HepG2 (cell line): ENCODE measurements at regions not wholly inside any gene's neighbourhood (a gene's known extent, or its start where the extent isn't known, plus 50 kb on each side); places are given as distances from the start of the nearest gene placed in this dataset.

Experiments used
- ATAC-seq: fragments of 200-7000 bp; cut with Tn5 transposase; 3 replicates; pipeline ENCODE4 v1.9.1; 2020; ENCODE audit warnings: mild to moderate bottlenecking, moderate library complexity
- BruUV-seq: library from RNA; stranded (reverse); fragments of 400-500 nt; replicated peaks from 2 replicates; lab custom pipeline; 2021; lab: Mats Ljungman, UMichigan
- CTCF ChIA-PET: fragments of 300-600 bp; formaldehyde crosslinking; extraction: SDS; loops from one replicate; lab custom pipeline; 2021; ENCODE audit warnings: low total read pairs, inconsistent platforms, low intra/inter-chr PET ratio; lab: Yijun Ruan, JAX
- POLR2A ChIA-PET: fragments of 350-600 bp; sonication (Branson Sonifier 250); formaldehyde crosslinking; loops from one replicate; lab custom pipeline; 2020; ENCODE audit warnings: antibody characterized with exemption, inconsistent platforms; lab: Yijun Ruan, JAX
- DNase-seq: peaks from one replicate; pipeline ENCODE4 v3.0.0-alpha.2; 2015; ENCODE audit warnings: low spot score
- FAIRE-seq: peaks from 3 replicates; lab custom pipeline; 2011; peaks lifted over from hg19 to GRCh38; lab: Jason Lieb, UNC
- H2AFZ ChIP-seq: one replicate; pipeline ENCODE4 v1.6.1; 2011; ENCODE audit warnings: low read length, inconsistent platforms
- H3K27ac ChIP-seq: fragments of 300-600 bp; 3 replicates; pipeline ENCODE4 v1.8.0; 2011; ENCODE audit warnings: mixed run types, mild to moderate bottlenecking, mixed read lengths, low read length, inconsistent platforms; ENCODE audit not compliant: insufficient read depth; ENCODE audit errors: extremely low read length
- H3K27me3 ChIP-seq, 2 experiments: fragments of 200-600 bp in 1 of 2; 2 replicates in 1 of 2; 3 replicates in 1 of 2; pipeline versions ENCODE4 v1.6.0 to v1.8.0; 2011; ENCODE audit warnings: low read length in 2 of 2, mild to moderate bottlenecking in 2 of 2, moderate library complexity in 2 of 2, inconsistent platforms in 1 of 2; ENCODE audit not compliant: insufficient read depth in 2 of 2, control insufficient read depth in 1 of 2
- H3K36me3 ChIP-seq, 2 experiments: fragments of 200-600 bp in 1 of 2; replicated peaks in 1 of 2; 2 replicates in 1 of 2; 3 replicates in 1 of 2; pipeline versions ENCODE4 v1.5.1 to v1.8.0; 2011; ENCODE audit warnings: low read length in 2 of 2, inconsistent platforms in 1 of 2; ENCODE audit not compliant: insufficient read depth in 2 of 2, control insufficient read depth in 1 of 2
- H3K4me1 ChIP-seq: 2 replicates; pipeline ENCODE4 v1.5.1; 2012; ENCODE audit warnings: low read length, inconsistent platforms; ENCODE audit not compliant: insufficient read depth
- H3K4me2 ChIP-seq: 2 replicates; pipeline ENCODE4 v1.6.0; 2011; ENCODE audit warnings: low read depth, low read length, inconsistent platforms
- H3K4me3 ChIP-seq, 3 experiments: fragments of 200-600 bp in 1 of 3; sonication (generic), shearing (Covaris generic) in 1 of 3; replicated peaks in 1 of 3; 2 replicates each; pipeline ENCODE4 v1.5.1; 2011 to 2016; ENCODE audit warnings: low read length in 3 of 3, inconsistent platforms in 2 of 3, low read depth in 2 of 3, mild to moderate bottlenecking in 2 of 3, control low read depth in 1 of 3, mixed read lengths in 1 of 3; ENCODE audit not compliant: insufficient read depth in 1 of 3
- H3K79me2 ChIP-seq: one replicate; pipeline ENCODE4 v1.6.1; 2011; ENCODE audit warnings: low read length, inconsistent platforms; ENCODE audit not compliant: insufficient read depth
- H3K9ac ChIP-seq: 2 replicates; pipeline ENCODE4 v1.6.0; 2011; ENCODE audit warnings: mild to moderate bottlenecking, low read depth, low read length, inconsistent platforms; ENCODE audit not compliant: insufficient read depth
- H3K9me3 ChIP-seq: 2 replicates; pipeline ENCODE4 v1.5.1; 2012; ENCODE audit warnings: mild to moderate bottlenecking, low read length
- H4K20me1 ChIP-seq: 2 replicates; pipeline ENCODE4 v1.6.0; 2011; ENCODE audit warnings: inconsistent platforms, mild to moderate bottlenecking, low read length, moderate library complexity; ENCODE audit not compliant: insufficient read depth
- AKAP8 ChIP-seq: sonication (generic); formaldehyde crosslinking; IDR thresholded peaks from 2 replicates; pipeline ENCODE4 v1.5.1; 2020; ENCODE audit warnings: mild to moderate bottlenecking, missing genetic modification reagents
- EHMT2 ChIP-seq: fragments of 200-600 bp; sonication (generic); IDR thresholded peaks from 2 replicates; pipeline ENCODE4 v1.7.0; 2017; ENCODE audit warnings: antibody characterized with exemption, low read depth, low read length, borderline replicate concordance
- HMG20B ChIP-seq: conservative IDR thresholded peaks from 2 replicates; pipeline ENCODE4 v1.6.1; 2016; ENCODE audit warnings: missing genetic modification reagents, missing compliant biosample characterization
- HNRNPH1 ChIP-seq: fragments of 200-400 bp; formaldehyde crosslinking; optimal IDR thresholded peaks from 2 replicates; pipeline ENCODE3; 2017; ENCODE audit warnings: mild to moderate bottlenecking, low read depth, low read length
- NFRKB ChIP-seq: fragments of 450-650 bp; IDR thresholded peaks from 2 replicates; pipeline ENCODE4 v1.6.1; 2017
- RELA ChIP-seq: sonication (generic); formaldehyde crosslinking; IDR thresholded peaks from 2 replicates; pipeline ENCODE4 v1.4.0; 2020; ENCODE audit warnings: missing genetic modification reagents
- SOX6 ChIP-seq, 2 experiments: fragments of 450-650 bp in 1 of 2; sonication (generic) in 1 of 2; formaldehyde crosslinking in 1 of 2; IDR thresholded peaks; 2 replicates each; pipeline versions ENCODE4 v1.4.0 to v1.6.1; 2017 to 2020; ENCODE audit warnings: antibody characterized with exemption in 1 of 2, mild to moderate bottlenecking in 1 of 2, missing genetic modification reagents in 1 of 2
- THAP11 ChIP-seq: IDR thresholded peaks from 2 replicates; pipeline ENCODE4 v1.6.1; 2016; ENCODE audit warnings: missing biosample characterization, missing genetic modification reagents
- ZBTB46 ChIP-seq: sonication (generic); formaldehyde crosslinking; IDR thresholded peaks from 2 replicates; pipeline ENCODE4 v1.4.0; 2020; ENCODE audit warnings: mild to moderate bottlenecking, missing genetic modification reagents, borderline replicate concordance
- ZNF17 ChIP-seq: sonication (generic); formaldehyde crosslinking; IDR thresholded peaks from 2 replicates; pipeline ENCODE4 v1.5.0; 2020; ENCODE audit warnings: mild to moderate bottlenecking, missing genetic modification reagents
- ZNF296 ChIP-seq: sonication (generic); formaldehyde crosslinking; conservative IDR thresholded peaks from 2 replicates; pipeline ENCODE4 v1.5.0; 2020; ENCODE audit warnings: mild to moderate bottlenecking, missing genetic modification reagents
- WGBS: methylation state at CpG from one replicate; pipeline ENCODE4 v1.1.6; 2017; ENCODE audit warnings: low lambda C conversion rate; 5-methylcytosine and 5-hydroxymethylcytosine counted together
- in situ Hi-C: cut with HindIII; loops from 2 replicates; pipeline ENCODE4 v1.10.0; 2017; ENCODE audit warnings: low pct_unique_long_range_greater_than_20kb; ENCODE audit not compliant: extremely low pct_ligation_motif_present
- intact Hi-C: fragments of 100-400 bp; cut with micrococcal nuclease; formaldehyde crosslinking; loops from one replicate; pipeline ENCODE4 v1.10.0; 2022; ENCODE audit not compliant: unreplicated experiment

GRCh38 chr3:72382460-72382859 lies 465.8 kb downstream of the SHQ1 start:
- TF ChIP-seq HNRNPH1 (no peak), AKAP8 (no peak), SOX6 (IDR thresholded peaks at IDR 0.05) (no peak), SOX6 (CRISPR knock-in tag; IDR thresholded peaks at IDR 0.05) (no peak), THAP11 (CRISPR knock-in tag) (no peak), HMG20B (no peak), ZNF17 (CRISPR knock-in tag) (no peak), ZNF296 (CRISPR knock-in tag) (no peak), NFRKB (no peak), EHMT2 (no peak), RELA (no peak), ZBTB46 (no peak)
- Histone ChIP-seq H3K9ac (no peak overlapping the region), H3K79me2 (peaks cover 82% of the 10 kb centered on the region), H4K20me1 (peaks cover 77% of the 10 kb centered on the region), H3K4me2 (no peak overlapping the region), H3K36me3 (peaks cover 10 to 13% of the 10 kb centered on the region in 2 experiments), H2AFZ (no peak overlapping the region), H3K27ac (no peak overlapping the region), H3K4me3 (no peak overlapping the region), H3K4me1 (peaks cover 25% of the 10 kb centered on the region), H3K9me3 (no peaks in the 10 kb centered on the region), H3K27me3 (no peaks in the 10 kb centered on the region)
- WGBS, result 100% methylated on average over 4 of the region's 4 CpGs
- DNase-seq (no peak), FAIRE-seq (no peak), ATAC-seq (no peak)
- intact Hi-C loops, result no loop called here
- in situ Hi-C loops, result no loop called here
- BruUV-seq, result no TSS peak
- ChIA-PET POLR2A (no interaction called here), CTCF (no interaction called here)
